ENCODE measurements at regions not wholly inside any gene's neighbourhood (a gene's known extent, or its start where the extent isn't known, plus 50 kb on each side); places are given as distances from the start of the nearest gene placed in this dataset.

DNA sequence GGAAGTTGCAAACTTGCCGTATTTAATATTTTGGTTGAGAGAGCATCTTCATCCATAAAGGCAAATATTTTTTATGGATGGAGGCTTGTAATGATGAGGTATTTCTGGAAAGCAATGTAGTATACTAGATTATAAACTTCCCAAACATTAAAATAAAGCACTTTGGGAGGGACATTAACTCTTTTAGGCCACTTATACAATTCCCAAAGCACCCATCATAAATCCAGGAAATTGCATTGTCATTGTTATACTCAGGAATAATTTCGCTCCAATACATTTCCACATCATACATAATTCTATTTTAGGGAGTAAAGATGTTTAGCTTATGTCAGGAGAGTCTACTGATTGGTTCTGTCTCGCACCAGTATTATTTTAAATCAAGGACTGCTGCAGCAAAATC is 212.7 kb upstream of the MKI67 start:
- DNase-seq (ENCODE audit: low read depth, low spot score) (no peak), FAIRE-seq (no peak)
- Histone ChIP-seq H3K9me1 (replicated peaks; ENCODE audit: control insufficient read depth, extremely low read depth, insufficient read depth, low read length) (no peaks in the 10 kb centered on the region), H3K4me3 (replicated peaks in 1 of 3; ENCODE audit: insufficient read depth in 1 of 3, low read depth in 1 of 3, low read length in 3 of 3) (no peak overlapping the region), H3K4me2 (ENCODE audit: insufficient read depth, low read length) (no peak overlapping the region), H3K9me3 (replicated peaks; ENCODE audit: control insufficient read depth, insufficient read depth, low read length) (no peaks in the 10 kb centered on the region), H2AFZ (ENCODE audit: low read depth, low read length) (no peak overlapping the region), H3K4me1 (ENCODE audit: control insufficient read depth, extremely low read depth, insufficient read depth, low read length) (no peaks in the 10 kb centered on the region), H3K27me3 (ENCODE audit: control insufficient read depth in 2 of 2, insufficient read depth in 2 of 2, low read length in 2 of 2) (no peaks in the 10 kb centered on the region), H3K36me3 (ENCODE audit: control insufficient read depth in 2 of 2, extremely low read depth in 1 of 2, insufficient read depth in 2 of 2, low read length in 2 of 2) (no peaks in the 10 kb centered on the region), H3K79me2 (ENCODE audit: control insufficient read depth, insufficient read depth, low read length) (no peaks in the 10 kb centered on the region), H3K27ac (ENCODE audit: insufficient read depth, low read depth, low read length) (no peak overlapping the region), H4K20me1 (replicated peaks; ENCODE audit: control insufficient read depth, extremely low read depth, insufficient read depth, low read length) (no peaks in the 10 kb centered on the region), H3K9ac (replicated peaks; ENCODE audit: extremely low read depth, insufficient read depth, low read length) (no peak overlapping the region)
- POLR2A ChIA-PET = no interaction called here
- BruUV-seq (replicated peaks) = no TSS peak
- no peak for TF ChIP-seq FOS (IDR thresholded peaks at IDR 0.05; ENCODE audit: borderline replicate concordance, insufficient read depth, low read length)
- TF ChIP-seq, protein P1, sequence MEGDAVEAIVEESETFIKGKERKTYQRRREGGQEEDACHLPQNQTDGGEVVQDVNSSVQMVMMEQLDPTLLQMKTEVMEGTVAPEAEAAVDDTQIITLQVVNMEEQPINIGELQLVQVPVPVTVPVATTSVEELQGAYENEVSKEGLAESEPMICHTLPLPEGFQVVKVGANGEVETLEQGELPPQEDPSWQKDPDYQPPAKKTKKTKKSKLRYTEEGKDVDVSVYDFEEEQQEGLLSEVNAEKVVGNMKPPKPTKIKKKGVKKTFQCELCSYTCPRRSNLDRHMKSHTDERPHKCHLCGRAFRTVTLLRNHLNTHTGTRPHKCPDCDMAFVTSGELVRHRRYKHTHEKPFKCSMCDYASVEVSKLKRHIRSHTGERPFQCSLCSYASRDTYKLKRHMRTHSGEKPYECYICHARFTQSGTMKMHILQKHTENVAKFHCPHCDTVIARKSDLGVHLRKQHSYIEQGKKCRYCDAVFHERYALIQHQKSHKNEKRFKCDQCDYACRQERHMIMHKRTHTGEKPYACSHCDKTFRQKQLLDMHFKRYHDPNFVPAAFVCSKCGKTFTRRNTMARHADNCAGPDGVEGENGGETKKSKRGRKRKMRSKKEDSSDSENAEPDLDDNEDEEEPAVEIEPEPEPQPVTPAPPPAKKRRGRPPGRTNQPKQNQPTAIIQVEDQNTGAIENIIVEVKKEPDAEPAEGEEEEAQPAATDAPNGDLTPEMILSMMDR (IDR thresholded peaks at IDR 0.05; ENCODE audit: extremely low read depth in 1 of 2, insufficient read depth in 1 of 2, low read depth in 1 of 2, low read length in 2 of 2) = no peak
- TF ChIP-seq JUN (IDR thresholded peaks at IDR 0.05; ENCODE audit: borderline replicate concordance, insufficient read depth, insufficient read length, low read depth) = no peak
- no peak for TF ChIP-seq POLR2A (IDR thresholded peaks at IDR 0.05; ENCODE audit: low read depth, low read length)
- TF ChIP-seq EZH2 (IDR thresholded peaks at IDR 0.05; ENCODE audit: borderline replicate concordance, low read depth, low read length, severe bottlenecking) = no peak
- no peak for TF ChIP-seq MYC (IDR thresholded peaks at IDR 0.05; ENCODE audit: low read depth, low read length)
- no peak for TF ChIP-seq GATA2 (IDR thresholded peaks at IDR 0.05; ENCODE audit: insufficient read depth, insufficient read length, low read depth, low read length)
- no peak for TF ChIP-seq POLR2AphosphoS5 (IDR thresholded peaks at IDR 0.05; ENCODE audit: insufficient read depth, low read depth, low read length)
- TF ChIP-seq, protein P2, sequence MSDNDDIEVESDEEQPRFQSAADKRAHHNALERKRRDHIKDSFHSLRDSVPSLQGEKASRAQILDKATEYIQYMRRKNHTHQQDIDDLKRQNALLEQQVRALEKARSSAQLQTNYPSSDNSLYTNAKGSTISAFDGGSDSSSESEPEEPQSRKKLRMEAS (IDR thresholded peaks at IDR 0.05; ENCODE audit: insufficient read depth, insufficient read length) = no peak
- dilution Hi-C loops (cut with MboI; ENCODE audit: extremely low pct_ligation_motif_present, low sequenced_read_pairs) = no loop called here
- CTCF ChIA-PET = no interaction called here
- intact Hi-C loops (cut with micrococcal nuclease) = no loop called here
